H9 (cell line): ENCODE measurements at regions not wholly inside any gene's neighbourhood (a gene's known extent, or its start where the extent isn't known, plus 50 kb on each side); places are given as distances from the start of the nearest gene placed in this dataset.
"Not testable (repeated sequence)": the region's sequence is repeated elsewhere in the genome, so short reads cannot be mapped to it uniquely, and the experiment has no call there.

Source experiments
- DNase-seq: peaks from one replicate; pipeline ENCODE4 v3.0.0-alpha.2; 2017
- H2AFZ ChIP-seq: one replicate; pipeline ENCODE4 v1.6.1; 2013; ENCODE audit warnings: mild to moderate bottlenecking, low read length, control low read depth, moderate library complexity
- H2AK5ac ChIP-seq: 2 replicates; pipeline ENCODE4 v1.6.1; 2013; ENCODE audit warnings: low read length, control low read depth, mixed read lengths; ENCODE audit not compliant: insufficient read length
- H2BK120ac ChIP-seq: one replicate; pipeline ENCODE4 v1.6.1; 2013; ENCODE audit warnings: low read depth, mild to moderate bottlenecking, low read length, control low read depth, inconsistent platforms; ENCODE audit not compliant: poor library complexity, severe bottlenecking
- H2BK12ac ChIP-seq: 2 replicates; pipeline ENCODE4 v1.6.1; 2013; ENCODE audit warnings: low read length, control low read depth, mixed read lengths, low read depth; ENCODE audit not compliant: insufficient read length
- H2BK15ac ChIP-seq: 2 replicates; pipeline ENCODE4 v1.6.1; 2013; ENCODE audit warnings: low read depth, low read length, control low read depth
- H2BK20ac ChIP-seq: one replicate; pipeline ENCODE4 v1.6.1; 2013; ENCODE audit warnings: low read depth, mild to moderate bottlenecking, low read length, control low read depth, inconsistent platforms; ENCODE audit not compliant: poor library complexity, severe bottlenecking
- H2BK5ac ChIP-seq: 2 replicates; pipeline ENCODE4 v1.6.1; 2013; ENCODE audit warnings: low read length, control low read depth, mixed read lengths; ENCODE audit not compliant: insufficient read length
- H3K14ac ChIP-seq: 2 replicates; pipeline ENCODE4 v1.6.1; 2013; ENCODE audit warnings: low read length, control low read depth; ENCODE audit not compliant: insufficient read depth
- H3K18ac ChIP-seq: 2 replicates; pipeline ENCODE4 v1.6.1; 2013; ENCODE audit warnings: low read depth, mild to moderate bottlenecking, mixed read lengths, low read length, control low read depth; ENCODE audit not compliant: insufficient read length
- H3K23ac ChIP-seq: 2 replicates; pipeline ENCODE4 v1.6.1; 2013; ENCODE audit warnings: low read length, control low read depth, mixed read lengths, low read depth; ENCODE audit not compliant: insufficient read length
- H3K23me2 ChIP-seq: 2 replicates; pipeline ENCODE4 v1.6.1; 2013; ENCODE audit warnings: low read depth, mild to moderate bottlenecking, mixed read lengths, low read length, control low read depth; ENCODE audit not compliant: insufficient read length, poor library complexity, severe bottlenecking
- H3K27ac ChIP-seq: 2 replicates; pipeline ENCODE4 v1.5.1; 2013; ENCODE audit warnings: low read length, control low read depth, mixed read lengths, low read depth; ENCODE audit not compliant: insufficient read length
- H3K27me3 ChIP-seq: 2 replicates; pipeline ENCODE4 v1.6.1; 2013; ENCODE audit warnings: low read length, control low read depth, inconsistent platforms; ENCODE audit not compliant: insufficient read depth
- H3K4ac ChIP-seq: 2 replicates; pipeline ENCODE4 v1.6.1; 2013; ENCODE audit warnings: low read depth, mild to moderate bottlenecking, control low read depth, inconsistent platforms, low read length, moderate library complexity
- H3K4me1 ChIP-seq: 2 replicates; pipeline ENCODE4 v1.6.1; 2013; ENCODE audit warnings: low read length, control low read depth, inconsistent platforms; ENCODE audit not compliant: insufficient read depth
- H3K4me2 ChIP-seq: 2 replicates; pipeline ENCODE4 v1.6.1; 2013; ENCODE audit warnings: low read length, control low read depth, mixed read lengths; ENCODE audit not compliant: insufficient read length, insufficient read depth
- H3K56ac ChIP-seq: 2 replicates; pipeline ENCODE4 v1.6.1; 2013; ENCODE audit warnings: low read depth, mild to moderate bottlenecking, mixed read lengths, low read length, control low read depth; ENCODE audit not compliant: insufficient read length
- H3K79me1 ChIP-seq: 2 replicates; pipeline ENCODE4 v1.6.1; 2013; ENCODE audit warnings: low read depth, mild to moderate bottlenecking, moderate library complexity, low read length, control low read depth, inconsistent platforms; ENCODE audit not compliant: insufficient read depth, poor library complexity, severe bottlenecking
- H3K79me2 ChIP-seq: 2 replicates; pipeline ENCODE4 v1.6.1; 2013; ENCODE audit warnings: low read length, control low read depth, inconsistent platforms; ENCODE audit not compliant: insufficient read depth
- H3K9ac ChIP-seq: 2 replicates; pipeline ENCODE4 v1.6.1; 2013; ENCODE audit warnings: low read length, control low read depth, mixed read lengths; ENCODE audit not compliant: insufficient read length; ENCODE audit errors: extremely low read depth
- H3K9me3 ChIP-seq: one replicate; pipeline ENCODE4 v1.6.1; 2013; ENCODE audit warnings: low read depth, low read length, inconsistent platforms; ENCODE audit not compliant: control insufficient read depth
- H3T11ph ChIP-seq: one replicate; pipeline ENCODE4 v1.6.1; 2013; ENCODE audit warnings: mild to moderate bottlenecking, low read length, control low read depth, inconsistent platforms
- H4K20me1 ChIP-seq: one replicate; pipeline ENCODE4 v1.6.1; 2013; ENCODE audit not compliant: control insufficient read depth, insufficient read length, insufficient read depth
- H4K5ac ChIP-seq: 2 replicates; pipeline ENCODE4 v1.6.1; 2013; ENCODE audit warnings: low read depth, mild to moderate bottlenecking, mixed read lengths, low read length, control low read depth; ENCODE audit not compliant: insufficient read length
- H4K8ac ChIP-seq: replicated peaks from 2 replicates; pipeline ENCODE4 v1.6.1; 2013; ENCODE audit warnings: low read length, control low read depth, mixed read lengths, low read depth; ENCODE audit not compliant: insufficient read length
- H4K91ac ChIP-seq: 2 replicates; pipeline ENCODE4 v1.6.1; 2013; ENCODE audit warnings: low read depth, mild to moderate bottlenecking, moderate library complexity, mixed read lengths, low read length, control low read depth; ENCODE audit not compliant: insufficient read length
- H3K27ac Mint-ChIP-seq, 3 experiments: 2 replicates in 2 of 3; 3 replicates in 1 of 3; pipeline ENCODE4 v1.8.0; 2020 to 2021; ENCODE audit warnings: mixed read lengths in 3 of 3, mild to moderate bottlenecking in 1 of 3, moderate library complexity in 1 of 3
- H3K27me3 Mint-ChIP-seq: 2 replicates; pipeline ENCODE4 v1.8.0; 2021; ENCODE audit warnings: low read depth, mild to moderate bottlenecking, moderate library complexity, mixed read lengths
- H3K36me3 Mint-ChIP-seq, 3 experiments: 2 replicates in 2 of 3; 3 replicates in 1 of 3; pipeline ENCODE4 v1.8.0; 2020 to 2021; ENCODE audit warnings: low read depth in 3 of 3, mixed read lengths in 3 of 3; ENCODE audit not compliant: insufficient read depth in 1 of 3
- H3K4me1 Mint-ChIP-seq, 2 experiments: 2 replicates each; pipeline ENCODE4 v1.8.0; 2020; ENCODE audit warnings: mixed read lengths in 2 of 2
- H3K4me3 Mint-ChIP-seq, 2 experiments: 2 replicates in 1 of 2; 3 replicates in 1 of 2; pipeline ENCODE4 v1.8.0; 2020 to 2021; ENCODE audit warnings: mild to moderate bottlenecking in 2 of 2, mixed read lengths in 2 of 2, moderate library complexity in 1 of 2
- H3K9me3 Mint-ChIP-seq, 2 experiments: 2 replicates in 1 of 2; 3 replicates in 1 of 2; pipeline ENCODE4 v1.8.0; 2020; ENCODE audit warnings: mild to moderate bottlenecking in 2 of 2, mixed read lengths in 2 of 2, moderate library complexity in 1 of 2
- WGBS: extraction: QIAGEN DNeasy Blood & Tissue Kit; methylation state at CpG from one replicate; pipeline ENCODE4 v1.1.7; 2013; ENCODE audit warnings: missing lambda C conversion rate, low lambda C conversion rate, mixed read lengths; ENCODE audit not compliant: insufficient read length; ENCODE audit errors: extremely low coverage; 5-methylcytosine and 5-hydroxymethylcytosine counted together

GRCh38 chr7:65797566-65797965 lies 75.3 kb upstream of the VKORC1L1 start:
- peaks cover 12 to 13% of the 10 kb centered on the region in 2 experiments for H3K4me1 Mint-ChIP-seq
- H2AK5ac ChIP-seq, H4K8ac ChIP-seq, H4K5ac ChIP-seq, H3K9me3 ChIP-seq, H4K20me1 ChIP-seq, H3K14ac ChIP-seq, H3K9me3 Mint-ChIP-seq, H3K27ac ChIP-seq, H3K79me2 ChIP-seq, H3K4ac ChIP-seq, H3K36me3 Mint-ChIP-seq, H3K27me3 ChIP-seq, H2BK15ac ChIP-seq, H3T11ph ChIP-seq, H3K27ac Mint-ChIP-seq, H2BK12ac ChIP-seq, DNase-seq, H2BK120ac ChIP-seq, H3K4me1 ChIP-seq, H2BK20ac ChIP-seq, H3K9ac ChIP-seq, H2AFZ ChIP-seq, H3K27me3 Mint-ChIP-seq, H2BK5ac ChIP-seq, H3K4me2 ChIP-seq, H3K23me2 ChIP-seq, H3K23ac ChIP-seq, H4K91ac ChIP-seq, H3K56ac ChIP-seq, H3K79me1 ChIP-seq, H3K18ac ChIP-seq, H3K4me3 Mint-ChIP-seq: not testable (repeated sequence)
- WGBS, result 100% methylated on average over 1 of the region's 5 CpGs
